IMR-90 (cell line): ENCODE measurements at regions not wholly inside any gene's neighbourhood (a gene's known extent, or its start where the extent isn't known, plus 50 kb on each side); places are given as distances from the start of the nearest gene placed in this dataset.

Source experiments
- ATAC-seq: fragments of 200-7000 bp; cut with Tn5 transposase; 2 replicates; pipeline ENCODE4 v1.9.1; 2020; ENCODE audit warnings: low read depth, mild to moderate bottlenecking, moderate library complexity
- BruUV-seq: library from RNA; stranded (reverse); fragments of 400-500 nt; replicated peaks from 2 replicates; lab custom pipeline; 2021; lab: Mats Ljungman, UMichigan
- CTCF ChIA-PET: fragments of 300-600 bp; formaldehyde crosslinking; extraction: SDS; loops from one replicate; lab custom pipeline; 2021; ENCODE audit warnings: antibody characterized with exemption; lab: Yijun Ruan, JAX
- POLR2A ChIA-PET: fragments of 300-600 bp; sonication (Branson Sonifier 250); formaldehyde crosslinking; loops from one replicate; lab custom pipeline; 2022; ENCODE audit warnings: antibody characterized with exemption; ENCODE audit not compliant: unreplicated experiment; lab: Charles Lee
- DNase-seq: peaks from one replicate; pipeline ENCODE4 v3.0.0; 2013
- H2AFZ ChIP-seq: replicated peaks from 2 replicates; pipeline ENCODE3; 2013; ENCODE audit warnings: low read length, mild to moderate bottlenecking; ENCODE audit not compliant: poor library complexity
- H2AK5ac ChIP-seq: 2 replicates; pipeline ENCODE4 v1.6.1; 2013; ENCODE audit warnings: low read depth, low read length, inconsistent platforms
- H2AK9ac ChIP-seq: replicated peaks from 2 replicates; pipeline ENCODE3; 2013; ENCODE audit warnings: mild to moderate bottlenecking, low read depth, low read length, moderate library complexity; ENCODE audit not compliant: poor library complexity
- H2BK120ac ChIP-seq: 2 replicates; pipeline ENCODE4 v1.6.1; 2013; ENCODE audit warnings: low read depth, low read length, inconsistent platforms
- H2BK15ac ChIP-seq: 3 replicates; pipeline ENCODE4 v1.6.1; 2013; ENCODE audit warnings: low read depth, low read length, inconsistent platforms
- H2BK20ac ChIP-seq: 2 replicates; pipeline ENCODE4 v1.6.1; 2013; ENCODE audit warnings: low read depth, mild to moderate bottlenecking, inconsistent platforms, low read length, moderate library complexity
- H2BK5ac ChIP-seq: 2 replicates; pipeline ENCODE4 v1.6.1; 2013; ENCODE audit warnings: mild to moderate bottlenecking, low read depth, low read length, inconsistent platforms; ENCODE audit not compliant: poor library complexity, severe bottlenecking
- H3K14ac ChIP-seq: replicated peaks from 2 replicates; pipeline ENCODE4 v1.6.1; 2013; ENCODE audit warnings: low read depth, low read length, inconsistent platforms
- H3K18ac ChIP-seq: 2 replicates; pipeline ENCODE4 v1.6.1; 2013; ENCODE audit warnings: low read depth, low read length, control low read depth
- H3K23ac ChIP-seq: 2 replicates; pipeline ENCODE4 v1.6.1; 2013; ENCODE audit warnings: low read depth, low read length, inconsistent platforms
- H3K27ac ChIP-seq: 2 replicates; pipeline ENCODE4 v1.5.1; 2013; ENCODE audit warnings: mild to moderate bottlenecking, control low read depth, low read length; ENCODE audit not compliant: insufficient read depth
- H3K27me3 ChIP-seq: 2 replicates; pipeline ENCODE4 v1.6.1; 2013; ENCODE audit warnings: low read length; ENCODE audit not compliant: control insufficient read depth, insufficient read depth
- H3K36me3 ChIP-seq: 2 replicates; pipeline ENCODE4 v1.6.1; 2013; ENCODE audit warnings: low read length, mixed read lengths; ENCODE audit not compliant: control insufficient read depth, insufficient read depth
- H3K4ac ChIP-seq: 2 replicates; pipeline ENCODE4 v1.6.1; 2013; ENCODE audit warnings: low read depth, low read length, inconsistent platforms
- H3K4me1 ChIP-seq: 2 replicates; pipeline ENCODE4 v1.6.1; 2013; ENCODE audit warnings: low read length, mixed read lengths; ENCODE audit not compliant: control insufficient read depth, insufficient read depth
- H3K4me2 ChIP-seq: 2 replicates; pipeline ENCODE4 v1.6.1; 2013; ENCODE audit warnings: low read depth, mild to moderate bottlenecking, control low read depth, low read length, moderate library complexity
- H3K4me3 ChIP-seq: 2 replicates; pipeline ENCODE4 v1.5.1; 2013; ENCODE audit warnings: low read depth, mild to moderate bottlenecking, control low read depth, low read length, moderate library complexity; ENCODE audit not compliant: insufficient read depth
- H3K56ac ChIP-seq: 2 replicates; pipeline ENCODE4 v1.6.1; 2013; ENCODE audit warnings: low read length, inconsistent platforms; ENCODE audit not compliant: insufficient read depth; ENCODE audit errors: extremely low read depth
- H3K79me1 ChIP-seq, 2 experiments: 2 replicates each; pipeline ENCODE4 v1.6.1; 2013; ENCODE audit warnings: low read length in 2 of 2, inconsistent platforms in 1 of 2, low read depth in 1 of 2
- H3K9ac ChIP-seq: 2 replicates; pipeline ENCODE4 v1.6.1; 2013; ENCODE audit warnings: low read depth, low read length, control low read depth
- H3K9me1 ChIP-seq: 2 replicates; pipeline ENCODE4 v1.6.1; 2013; ENCODE audit warnings: low read length, inconsistent platforms; ENCODE audit not compliant: insufficient read depth
- H3K9me3 ChIP-seq: 2 replicates; pipeline ENCODE4 v1.6.1; 2013; ENCODE audit warnings: low read length; ENCODE audit not compliant: control insufficient read depth, insufficient read depth
- H4K20me1 ChIP-seq: 2 replicates; pipeline ENCODE4 v1.6.1; 2013; ENCODE audit warnings: low read length, inconsistent platforms; ENCODE audit not compliant: insufficient read depth
- H4K5ac ChIP-seq: 2 replicates; pipeline ENCODE4 v1.6.1; 2013; ENCODE audit warnings: mild to moderate bottlenecking, low read depth, low read length, control low read depth
- H4K8ac ChIP-seq, 2 experiments: 2 replicates each; pipeline ENCODE4 v1.6.1; 2013; ENCODE audit warnings: low read depth in 2 of 2, low read length in 2 of 2, control low read depth in 1 of 2, inconsistent platforms in 1 of 2
- H4K91ac ChIP-seq: 2 replicates; pipeline ENCODE4 v1.6.1; 2013; ENCODE audit warnings: low read depth, low read length, inconsistent platforms; ENCODE audit not compliant: insufficient read depth
- CHD1 ChIP-seq: IDR thresholded peaks from 2 replicates; pipeline ENCODE4 v1.6.1; 2012; ENCODE audit warnings: low read depth, low read length, improper control_type of control experiment
- FOS ChIP-seq: fragments of 150-350 bp; IDR thresholded peaks from 2 replicates; pipeline ENCODE4 v1.6.1; 2016; ENCODE audit warnings: low read depth, low read length
- USF2 ChIP-seq: fragments of 150-350 bp; IDR thresholded peaks from 2 replicates; pipeline ENCODE4 v1.6.1; 2017; ENCODE audit warnings: mild to moderate bottlenecking, antibody characterized with exemption, low read length, low read depth
- WGBS, 2 experiments: methylation state at CpG; one replicate each; pipeline versions ENCODE4 v1.1.5 to v1.1.7; 2013; ENCODE audit warnings: missing lambda C conversion rate in 2 of 2; ENCODE audit not compliant: insufficient read length in 1 of 2; ENCODE audit errors: extremely low coverage in 2 of 2; 5-methylcytosine and 5-hydroxymethylcytosine counted together
- dilution Hi-C: fragments of 300-500 bp; cut with HindIII; formaldehyde crosslinking; loops from one replicate; pipeline ENCODE4 v1.14.3; 2018; ENCODE audit warnings: low sequenced_read_pairs; ENCODE audit not compliant: unreplicated experiment
- in situ Hi-C: fragments of 300-500 bp; cut with MboI; formaldehyde crosslinking; loops from 3 replicates; pipeline ENCODE4 v1.14.3; 2019; ENCODE audit warnings: low sequenced_read_pairs, inconsistent platforms, mixed read lengths
- intact Hi-C: fragments of 100-400 bp; cut with micrococcal nuclease; formaldehyde crosslinking; loops from 2 replicates; pipeline ENCODE4 v1.10.0; 2022

GRCh38 chr5:74135033-74135432 lies 505.5 kb downstream of the ENC1 start:
- ChIA-PET POLR2A (no interaction called here), CTCF (no interaction called here)
- H3K79me1 ChIP-seq = no peaks in the 10 kb centered on the region
- no peaks in the 10 kb centered on the region for H4K20me1 ChIP-seq
- H2BK120ac ChIP-seq = no peak overlapping the region
- H3K4me1 ChIP-seq = no peaks in the 10 kb centered on the region
- no peak overlapping the region for H2AFZ ChIP-seq
- no peak overlapping the region for H3K56ac ChIP-seq
- no peak overlapping the region for H3K9ac ChIP-seq
- in situ Hi-C loops (no loop called here), dilution Hi-C loops (no loop called here), intact Hi-C loops (no loop called here)
- no peak for DNase-seq
- no peak overlapping the region for H3K4me3 ChIP-seq
- no peak overlapping the region for H3K27ac ChIP-seq
- H2BK5ac ChIP-seq = no peak overlapping the region
- no peak overlapping the region for H2BK15ac ChIP-seq
- H3K36me3 ChIP-seq = no peaks in the 10 kb centered on the region
- no peak overlapping the region for H2AK5ac ChIP-seq
- no peaks in the 10 kb centered on the region for H3K9me3 ChIP-seq
- WGBS, 2 experiments = no CpG with 5 or more reads among the region's 1 CpG
- no peak overlapping the region for H4K8ac ChIP-seq
- H3K14ac ChIP-seq = no peak overlapping the region
- no peak overlapping the region for H3K18ac ChIP-seq
- no peak for TF ChIP-seq CHD1
- no peak for TF ChIP-seq USF2
- no peak for TF ChIP-seq FOS
- H3K27me3 ChIP-seq = peaks cover 5% of the 10 kb centered on the region
- no TSS peak for BruUV-seq
- H3K23ac ChIP-seq = no peak overlapping the region
- no peak overlapping the region for H3K4ac ChIP-seq
- no peak overlapping the region for H4K5ac ChIP-seq
- H2AK9ac ChIP-seq = no peak overlapping the region
- no peak for ATAC-seq
- no peak overlapping the region for H3K4me2 ChIP-seq
- H2BK20ac ChIP-seq = no peak overlapping the region
- no peak overlapping the region for H4K91ac ChIP-seq
- H3K9me1 ChIP-seq = no peaks in the 10 kb centered on the region
